ENCODE measurements at regions not wholly inside any gene's neighbourhood (a gene's known extent, or its start where the extent isn't known, plus 50 kb on each side); places are given as distances from the start of the nearest gene placed in this dataset.

- ChIA-PET POLR2A (no interaction called here), CTCF (interaction anchor here (1.2 to 3.1 kb wide), 5 partner anchors 11 to 171 kb away, joined by 3 to 42 read pairs (median 12); no protein-coding TSS in a partner anchor)
- no peak for DNase-seq (ENCODE audit: extremely low spot score)
- TF ChIP-seq CTCF (IDR thresholded peaks at IDR 0.05; ENCODE audit: control extremely low read depth, extremely low read depth, low read depth, missing control alignments): no peak
Measured at GRCh38 chr15:85314146-85314545, 66.3 kb upstream of the AKAP13 start.

- no peak for TF ChIP-seq CTCF (IDR thresholded peaks at IDR 0.05; ENCODE audit: control extremely low read depth, extremely low read depth, low read depth, missing control alignments)
- CTCF ChIA-PET: interaction anchor here (5.6 kb wide), 1 partner anchor 13 kb away, joined by 54 read pairs; no protein-coding TSS in a partner anchor
- DNase-seq (ENCODE audit: extremely low spot score): no peak
- POLR2A ChIA-PET: no interaction called here
Measured at GRCh38 chr15:85314633-85315032, 65.8 kb upstream of the AKAP13 start.

GRCh38 chr15:85316244-85316934 is 64.0 kb upstream of the AKAP13 start:
- DNase-seq (ENCODE audit: extremely low spot score): no peak
- TF ChIP-seq CTCF (IDR thresholded peaks at IDR 0.05; ENCODE audit: control extremely low read depth, extremely low read depth, low read depth, missing control alignments): no peak
- POLR2A ChIA-PET: interaction anchor here (1.2 kb wide), 1 partner anchor 386 kb away, joined by 3 read pairs; no protein-coding TSS in a partner anchor
- CTCF ChIA-PET: interaction anchor here (0.8 to 5.6 kb wide), 10 partner anchors 11 to 124 kb away, joined by 3 to 54 read pairs (median 4); no protein-coding TSS in a partner anchor

- peak; percentile 19 for TF ChIP-seq CTCF (IDR thresholded peaks at IDR 0.05; ENCODE audit: control extremely low read depth, extremely low read depth, low read depth, missing control alignments)
- DNase-seq (ENCODE audit: extremely low spot score): peak; percentile 68
- CTCF ChIA-PET: interaction anchor here (0.7 to 5.6 kb wide), 14 partner anchors 9 to 346 kb away, joined by 3 to 54 read pairs (median 6); no protein-coding TSS in a partner anchor
- POLR2A ChIA-PET: interaction anchor here (0.7 to 1.7 kb wide), 6 partner anchors 10 to 201 kb away, joined by 3 to 8 read pairs (median 4); no protein-coding TSS in a partner anchor
Measured at GRCh38 chr15:85318048-85318731, 62.2 kb upstream of the AKAP13 start.

- DNase-seq (ENCODE audit: extremely low spot score): no peak
- TF ChIP-seq CTCF (IDR thresholded peaks at IDR 0.05; ENCODE audit: control extremely low read depth, extremely low read depth, low read depth, missing control alignments): no peak
- ChIA-PET POLR2A (interaction anchor here (1.0 to 1.7 kb wide), 5 partner anchors 9 to 138 kb away, joined by 3 to 8 read pairs (median 5); no protein-coding TSS in a partner anchor), CTCF (interaction anchor here (0.7 to 5.6 kb wide), 12 partner anchors 9 to 345 kb away, joined by 3 to 54 read pairs (median 8); no protein-coding TSS in a partner anchor)
Measured at GRCh38 chr15:85318732-85319076, 61.7 kb upstream of the AKAP13 start.

GRCh38 chr15:85324202-85324601 is 56.2 kb upstream of the AKAP13 start:
- no peak for TF ChIP-seq CTCF (IDR thresholded peaks at IDR 0.05; ENCODE audit: control extremely low read depth, extremely low read depth, low read depth, missing control alignments)
- POLR2A ChIA-PET: interaction anchor here (0.8 kb wide), 1 partner anchor 17 kb away, joined by 3 read pairs; no protein-coding TSS in a partner anchor
- CTCF ChIA-PET: interaction anchor here (1.7 to 2.3 kb wide), 2 partner anchors 11 to 28 kb away, joined by 7 to 12 read pairs; no protein-coding TSS in a partner anchor

More at GRCh38 chr15:85324202-85324601, 56.2 kb upstream of the AKAP13 start:
- no peak for DNase-seq (ENCODE audit: extremely low spot score)

Data from GM10248 (cell line).